Keratinocyte (primary cell): ENCODE measurements at regions not wholly inside any gene's neighbourhood (a gene's known extent, or its start where the extent isn't known, plus 50 kb on each side); places are given as distances from the start of the nearest gene placed in this dataset.

ENCODE experiments used
- DNase-seq: peaks from one replicate; pipeline ENCODE4 v3.0.0-alpha.2; 2011; ENCODE audit warnings: low read depth, missing footprints, low spot score
- FAIRE-seq: peaks from 2 replicates; lab custom pipeline; 2011; peaks lifted over from hg19 to GRCh38; lab: Jason Lieb, UNC
- H2AFZ ChIP-seq: 2 replicates; pipeline ENCODE4 v1.6.0; 2012; ENCODE audit warnings: low read length, control low read depth, inconsistent platforms; ENCODE audit not compliant: control insufficient read depth
- H3K27ac ChIP-seq: 2 replicates; pipeline ENCODE4 v1.5.1; 2011; ENCODE audit warnings: low read length; ENCODE audit not compliant: control insufficient read depth, insufficient read depth
- H3K27me3 ChIP-seq: 3 replicates; pipeline ENCODE4 v1.6.0; 2011; ENCODE audit warnings: low read length; ENCODE audit not compliant: control insufficient read depth, insufficient read depth; ENCODE audit errors: extremely low read depth
- H3K36me3 ChIP-seq, 2 experiments: 2 replicates in 1 of 2; 3 replicates in 1 of 2; pipeline ENCODE4 v1.5.1; 2011; ENCODE audit warnings: low read length in 2 of 2, mild to moderate bottlenecking in 1 of 2; ENCODE audit not compliant: control insufficient read depth in 2 of 2, insufficient read depth in 2 of 2; ENCODE audit errors: extremely low read depth in 1 of 2
- H3K4me1 ChIP-seq: 3 replicates; pipeline ENCODE4 v1.5.1; 2011; ENCODE audit warnings: low read length; ENCODE audit not compliant: control insufficient read depth, insufficient read depth; ENCODE audit errors: extremely low read depth
- H3K4me2 ChIP-seq: 3 replicates; pipeline ENCODE4 v1.6.0; 2011; ENCODE audit warnings: low read depth, low read length; ENCODE audit not compliant: control insufficient read depth, insufficient read depth; ENCODE audit errors: extremely low read depth
- H3K4me3 ChIP-seq, 3 experiments: fragments of 200-600 bp in 1 of 3; sonication (generic) in 1 of 3; 2 replicates in 2 of 3; 3 replicates in 1 of 3; pipeline ENCODE4 v1.5.1; 2011 to 2016; ENCODE audit warnings: low read length in 3 of 3, mild to moderate bottlenecking in 3 of 3, control low read depth in 2 of 3, inconsistent platforms in 1 of 3, low read depth in 1 of 3, mixed read lengths in 1 of 3, mixed run types in 1 of 3, moderate library complexity in 1 of 3; ENCODE audit not compliant: control insufficient read depth in 2 of 3, insufficient read depth in 2 of 3; ENCODE audit errors: extremely low read depth in 1 of 3
- H3K79me2 ChIP-seq: 2 replicates; pipeline ENCODE4 v1.6.0; 2012; ENCODE audit warnings: low read length; ENCODE audit not compliant: control insufficient read depth, insufficient read depth
- H3K9ac ChIP-seq: 3 replicates; pipeline ENCODE4 v1.6.0; 2011; ENCODE audit warnings: low read length; ENCODE audit not compliant: control insufficient read depth, insufficient read depth; ENCODE audit errors: extremely low read depth
- H3K9me1 ChIP-seq: 3 replicates; pipeline ENCODE4 v1.6.0; 2011; ENCODE audit warnings: low read length; ENCODE audit not compliant: control insufficient read depth, insufficient read depth; ENCODE audit errors: extremely low read depth
- H3K9me3 ChIP-seq: 2 replicates; pipeline ENCODE4 v1.5.1; 2012; ENCODE audit warnings: low read depth, low read length; ENCODE audit not compliant: control insufficient read depth
- H4K20me1 ChIP-seq: 3 replicates; pipeline ENCODE4 v1.6.0; 2011; ENCODE audit warnings: low read length; ENCODE audit not compliant: control insufficient read depth, insufficient read depth; ENCODE audit errors: extremely low read depth
- CTCF ChIP-seq, 3 experiments: IDR thresholded peaks in 1 of 3; conservative IDR thresholded peaks in 1 of 3; optimal IDR thresholded peaks in 1 of 3; 2 replicates in 2 of 3; 3 replicates in 1 of 3; pipeline versions ENCODE3 to v1.5.1; 2011; ENCODE audit warnings: low read length in 3 of 3, mild to moderate bottlenecking in 3 of 3, moderate library complexity in 2 of 3, control low read depth in 1 of 3, inconsistent platforms in 1 of 3; ENCODE audit not compliant: insufficient read depth in 2 of 3; ENCODE audit errors: extremely low read depth in 1 of 3
- EZH2 ChIP-seq: IDR thresholded peaks from one replicate; pipeline ENCODE4 v1.6.1; 2012; ENCODE audit warnings: inconsistent platforms, mild to moderate bottlenecking, low read length, moderate library complexity
- dilution Hi-C: fragments of 300-500 bp; cut with MboI; formaldehyde crosslinking; loops from one replicate; pipeline ENCODE4 v1.7.0; 2020; ENCODE audit warnings: low sequenced_read_pairs; ENCODE audit not compliant: extremely low pct_ligation_motif_present

- dilution Hi-C loops, result no loop called here
- Histone ChIP-seq H3K4me2 (no peak overlapping the region), H3K4me1 (no peaks in the 10 kb centered on the region), H3K9ac (no peak overlapping the region), H3K9me1 (no peaks in the 10 kb centered on the region), H3K27me3 (no peaks in the 10 kb centered on the region), H3K4me3 (no peak overlapping the region), H3K79me2 (no peaks in the 10 kb centered on the region), H2AFZ (no peak overlapping the region), H3K36me3 (no peaks in the 10 kb centered on the region), H4K20me1 (no peaks in the 10 kb centered on the region), H3K9me3 (no peaks in the 10 kb centered on the region), H3K27ac (no peak overlapping the region)
- FAIRE-seq (no peak), DNase-seq (peak; percentile 13)
- TF ChIP-seq CTCF (optimal IDR thresholded peaks at IDR 0.05 in 1 of 3, IDR thresholded peaks at IDR 0.05 in 1 of 3, conservative IDR thresholded peaks at IDR 0.05 in 1 of 3; ENCODE audit: extremely low read depth in 1 of 3, insufficient read depth in 2 of 3, low read length in 3 of 3), result no peak
Observed at GRCh38 chr1:96973605-96974004, 252.0 kb downstream of the PTBP2 start.

- no peak overlapping the region for H3K4me3 ChIP-seq
- H3K4me1 ChIP-seq, result no peaks in the 10 kb centered on the region
- H2AFZ ChIP-seq, result no peak overlapping the region
- H3K9me1 ChIP-seq, result no peaks in the 10 kb centered on the region
- DNase-seq (no peak), FAIRE-seq (no peak)
- no peaks in the 10 kb centered on the region for H4K20me1 ChIP-seq
- H3K9me3 ChIP-seq, result no peaks in the 10 kb centered on the region
- H3K79me2 ChIP-seq, result no peaks in the 10 kb centered on the region
- H3K36me3 ChIP-seq, result no peaks in the 10 kb centered on the region
- H3K27ac ChIP-seq, result no peak overlapping the region
- H3K9ac ChIP-seq, result no peak overlapping the region
- no peak overlapping the region for H3K4me2 ChIP-seq
- dilution Hi-C loops, result no loop called here
- H3K27me3 ChIP-seq, result no peaks in the 10 kb centered on the region
- TF ChIP-seq EZH2 (no peak), CTCF (optimal IDR thresholded peaks at IDR 0.05 in 1 of 3, IDR thresholded peaks at IDR 0.05 in 1 of 3, conservative IDR thresholded peaks at IDR 0.05 in 1 of 3; ENCODE audit: extremely low read depth in 1 of 3, insufficient read depth in 2 of 3, low read length in 3 of 3) (no peak)
Observed at GRCh38 chr1:96978444-96978843, 256.9 kb downstream of the PTBP2 start.
